GM19397 (cell line): ENCODE measurements at regions not wholly inside any gene's neighbourhood (a gene's known extent, or its start where the extent isn't known, plus 50 kb on each side); places are given as distances from the start of the nearest gene placed in this dataset.

Experiments used
- ATAC-seq: cut with Tn5 transposase; IDR thresholded peaks from one replicate; pipeline ENCODE4 v1.9.1; 2021; ENCODE audit warnings: mild to moderate bottlenecking, moderate library complexity; ENCODE audit not compliant: unreplicated experiment

- no peak for ATAC-seq
These were observed 59.6 kb upstream of the FRMD4B start for GRCh38 chr3:69445498-69445897.

- ATAC-seq = no peak
These were observed 59.1 kb upstream of the FRMD4B start for GRCh38 chr3:69445024-69445423.

- ATAC-seq = no peak
These were observed 57.6 kb upstream of the FRMD4B start for GRCh38 chr3:69443457-69443920.

- ATAC-seq = peak; percentile 43
These were observed 57.0 kb upstream of the FRMD4B start for GRCh38 chr3:69442771-69443311.

GRCh38 chr3:69441732-69442131 lies 55.8 kb upstream of the FRMD4B start:
- no peak for ATAC-seq

- no peak for ATAC-seq
These were observed 55.2 kb upstream of the FRMD4B start for GRCh38 chr3:69441040-69441439.

GRCh38 chr3:69439643-69440270 lies 53.9 kb upstream of the FRMD4B start:
- ATAC-seq = no peak

- no peak for ATAC-seq
These were observed 52.6 kb upstream of the FRMD4B start for GRCh38 chr3:69438476-69438875.

GRCh38 chr3:69435274-69436265 lies 49.7 kb upstream of the FRMD4B start:
- no peak for ATAC-seq
